ENCODE measurements at regions not wholly inside any gene's neighbourhood (a gene's known extent, or its start where the extent isn't known, plus 50 kb on each side); places are given as distances from the start of the nearest gene placed in this dataset.

DNA sequence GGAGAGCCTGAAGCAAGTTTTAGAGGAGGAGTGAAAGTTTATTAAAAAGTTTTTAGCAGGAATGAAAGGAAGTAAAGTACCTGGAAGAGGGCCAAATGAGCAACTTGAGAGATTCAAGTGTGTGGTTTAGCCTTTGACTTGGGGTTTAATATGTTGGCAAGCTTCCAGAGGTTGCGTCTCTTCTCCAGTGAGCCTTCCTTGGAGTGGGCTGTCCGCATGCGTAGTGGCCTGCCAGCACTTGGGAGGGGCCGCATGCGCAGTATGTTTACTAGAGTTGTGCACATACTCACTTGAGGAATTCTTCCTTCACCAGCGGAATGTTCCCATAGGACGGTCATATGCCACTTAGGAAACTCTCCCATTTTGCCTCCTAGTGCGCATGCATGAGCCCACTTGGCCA, 235.2 kb downstream of the ALDH8A1 start:
- TF ChIP-seq, protein P1, sequence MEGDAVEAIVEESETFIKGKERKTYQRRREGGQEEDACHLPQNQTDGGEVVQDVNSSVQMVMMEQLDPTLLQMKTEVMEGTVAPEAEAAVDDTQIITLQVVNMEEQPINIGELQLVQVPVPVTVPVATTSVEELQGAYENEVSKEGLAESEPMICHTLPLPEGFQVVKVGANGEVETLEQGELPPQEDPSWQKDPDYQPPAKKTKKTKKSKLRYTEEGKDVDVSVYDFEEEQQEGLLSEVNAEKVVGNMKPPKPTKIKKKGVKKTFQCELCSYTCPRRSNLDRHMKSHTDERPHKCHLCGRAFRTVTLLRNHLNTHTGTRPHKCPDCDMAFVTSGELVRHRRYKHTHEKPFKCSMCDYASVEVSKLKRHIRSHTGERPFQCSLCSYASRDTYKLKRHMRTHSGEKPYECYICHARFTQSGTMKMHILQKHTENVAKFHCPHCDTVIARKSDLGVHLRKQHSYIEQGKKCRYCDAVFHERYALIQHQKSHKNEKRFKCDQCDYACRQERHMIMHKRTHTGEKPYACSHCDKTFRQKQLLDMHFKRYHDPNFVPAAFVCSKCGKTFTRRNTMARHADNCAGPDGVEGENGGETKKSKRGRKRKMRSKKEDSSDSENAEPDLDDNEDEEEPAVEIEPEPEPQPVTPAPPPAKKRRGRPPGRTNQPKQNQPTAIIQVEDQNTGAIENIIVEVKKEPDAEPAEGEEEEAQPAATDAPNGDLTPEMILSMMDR (IDR thresholded peaks at IDR 0.05) = no peak
- no peak for TF ChIP-seq POLR2AphosphoS5 (IDR thresholded peaks at IDR 0.05)
- TF ChIP-seq POLR2A (IDR thresholded peaks at IDR 0.05) = no peak
- TF ChIP-seq EP300 (IDR thresholded peaks at IDR 0.05) = no peak
- Histone ChIP-seq H3K9me3 (no peaks in the 10 kb centered on the region), H3K27me3 (no peaks in the 10 kb centered on the region), H3K27ac (no peak overlapping the region), H3K36me3 (no peaks in the 10 kb centered on the region), H3K4me3 (no peak overlapping the region), H3K4me1 (peaks cover 6% of the 10 kb centered on the region)
- 63% methylated on average over 8 of the region's 8 CpGs for WGBS
- DNase-seq (ENCODE audit: low spot score in 2 of 2) = no peak

DNA sequence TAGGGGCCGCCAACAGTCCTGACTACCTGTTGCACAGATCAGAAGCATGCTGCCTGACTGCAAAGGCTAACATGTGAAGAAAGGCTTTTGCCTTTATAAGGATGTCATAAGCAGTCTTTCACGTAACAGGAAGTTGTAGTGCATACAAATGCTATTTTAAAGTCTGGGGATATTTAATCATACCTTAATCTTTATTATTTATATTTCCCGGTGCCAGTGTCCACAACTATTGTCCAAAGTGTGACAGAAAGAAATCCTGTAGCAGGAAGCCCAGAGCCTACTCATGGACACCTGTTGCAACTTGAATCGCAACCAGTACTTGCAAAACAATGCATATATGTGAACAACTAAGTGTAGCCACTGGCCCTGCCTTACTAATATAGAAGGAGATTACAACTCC, 235.8 kb downstream of the ALDH8A1 start:
- Histone ChIP-seq H3K9me3 (no peaks in the 10 kb centered on the region), H3K36me3 (no peaks in the 10 kb centered on the region), H3K27ac (no peak overlapping the region), H3K27me3 (no peaks in the 10 kb centered on the region), H3K4me1 (peaks cover 3% of the 10 kb centered on the region), H3K4me3 (no peak overlapping the region)
- 75% methylated on average over 4 of the region's 4 CpGs for WGBS
- DNase-seq (ENCODE audit: low spot score in 2 of 2) = no peak
- TF ChIP-seq POLR2A (IDR thresholded peaks at IDR 0.05) (no peak), POLR2AphosphoS5 (IDR thresholded peaks at IDR 0.05) (no peak), EP300 (IDR thresholded peaks at IDR 0.05) (no peak)
- TF ChIP-seq, protein P1 (IDR thresholded peaks at IDR 0.05) = no peak

DNA sequence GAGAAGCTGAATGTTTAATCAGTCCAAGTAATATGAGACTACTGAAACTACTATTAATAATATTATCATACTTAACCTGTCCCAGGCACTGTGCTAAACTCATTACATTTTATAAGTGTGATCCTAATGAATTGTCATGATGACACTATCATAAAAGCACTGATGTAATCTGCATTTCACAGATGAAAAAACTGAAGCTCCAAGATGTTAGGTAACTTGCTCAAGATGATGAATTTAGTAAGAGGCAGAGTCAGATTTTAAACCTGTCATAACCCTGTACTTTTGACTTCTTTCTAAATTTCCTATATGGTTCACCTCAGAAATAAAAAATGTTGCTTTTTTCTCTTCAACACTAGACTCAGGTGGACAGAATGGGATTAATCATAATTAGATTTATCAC, 237.6 kb downstream of the ALDH8A1 start:
- TF ChIP-seq EP300 (IDR thresholded peaks at IDR 0.05) (no peak), POLR2AphosphoS5 (IDR thresholded peaks at IDR 0.05) (no peak), POLR2A (IDR thresholded peaks at IDR 0.05) (no peak)
- TF ChIP-seq, protein P1 (IDR thresholded peaks at IDR 0.05) = no peak
- H3K27ac ChIP-seq = no peak overlapping the region
- no peaks in the 10 kb centered on the region for H3K27me3 ChIP-seq
- no peaks in the 10 kb centered on the region for H3K36me3 ChIP-seq
- H3K4me1 ChIP-seq = no peaks in the 10 kb centered on the region
- H3K4me3 ChIP-seq = no peak overlapping the region
- no peaks in the 10 kb centered on the region for H3K9me3 ChIP-seq
- no peak for DNase-seq (ENCODE audit: low spot score in 2 of 2)

DNA sequence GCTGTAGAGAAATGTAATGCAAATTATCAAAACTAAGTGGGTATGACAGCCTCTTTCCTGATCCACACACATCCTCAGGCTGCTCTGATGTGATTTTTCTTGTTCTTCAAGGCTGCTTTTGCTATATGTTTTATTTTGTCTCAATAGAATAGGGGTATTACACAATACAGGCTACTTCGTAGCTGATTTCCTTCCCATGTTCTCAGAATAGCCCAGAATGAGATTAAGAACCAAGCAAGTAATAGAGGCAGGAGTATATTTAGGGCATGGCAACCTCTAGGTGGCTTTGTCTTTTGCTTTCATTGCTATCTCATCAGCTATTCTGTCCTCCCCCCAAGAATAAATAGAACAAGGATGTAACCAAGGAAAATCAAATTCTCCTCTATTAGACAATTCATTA, 241.8 kb downstream of the ALDH8A1 start:
- WGBS = 72% methylated on average over 1 of the region's 1 CpG
- no peak overlapping the region for H3K4me3 ChIP-seq
- H3K27ac ChIP-seq = no peak overlapping the region
- no peak for TF ChIP-seq POLR2AphosphoS5 (IDR thresholded peaks at IDR 0.05)
- no peak for TF ChIP-seq EP300 (IDR thresholded peaks at IDR 0.05)
- no peak for TF ChIP-seq POLR2A (IDR thresholded peaks at IDR 0.05)
- TF ChIP-seq, protein P1 (IDR thresholded peaks at IDR 0.05) = no peak
- H3K36me3 ChIP-seq = no peaks in the 10 kb centered on the region
- H3K9me3 ChIP-seq = no peaks in the 10 kb centered on the region
- H3K4me1 ChIP-seq = no peaks in the 10 kb centered on the region
- no peaks in the 10 kb centered on the region for H3K27me3 ChIP-seq
- no peak for DNase-seq (ENCODE audit: low spot score in 2 of 2)

DNA sequence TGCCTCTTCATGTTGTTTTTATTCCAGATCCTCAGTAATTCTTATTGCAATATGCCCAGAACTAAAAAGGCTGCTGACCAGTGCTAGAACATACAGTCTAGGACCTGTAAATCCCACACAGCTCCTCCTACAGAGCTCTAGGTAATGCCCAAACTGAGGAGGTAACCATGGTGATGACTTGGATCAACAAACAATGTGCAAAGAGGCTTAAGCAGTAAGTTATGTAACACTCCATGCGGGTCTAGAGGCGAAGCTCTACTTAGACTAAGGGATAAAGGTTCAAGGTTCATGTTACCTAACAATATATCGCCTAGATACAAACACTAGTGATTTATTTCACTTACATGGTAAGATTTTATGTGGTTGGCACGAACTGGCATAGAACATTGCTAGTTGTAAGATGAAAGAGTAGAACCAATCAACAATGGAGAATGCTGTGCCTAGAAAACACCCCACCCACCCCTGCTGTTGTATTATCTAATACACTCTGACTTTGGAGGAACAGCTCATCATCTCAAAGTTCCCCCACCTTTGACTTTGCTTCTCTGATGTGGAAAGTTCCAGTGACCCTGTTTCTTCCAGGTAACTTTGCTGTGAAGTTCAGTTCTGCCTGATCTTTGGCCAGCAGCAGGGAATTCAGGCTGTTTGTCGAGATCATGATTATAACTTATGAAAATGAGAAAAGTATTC, 242.4 kb downstream of the ALDH8A1 start:
- Histone ChIP-seq H3K9me3 (no peaks in the 10 kb centered on the region), H3K27ac (no peak overlapping the region), H3K4me3 (no peak overlapping the region), H3K27me3 (no peaks in the 10 kb centered on the region), H3K36me3 (no peaks in the 10 kb centered on the region), H3K4me1 (no peaks in the 10 kb centered on the region)
- TF ChIP-seq, protein P1 (IDR thresholded peaks at IDR 0.05) = no peak
- TF ChIP-seq POLR2AphosphoS5 (IDR thresholded peaks at IDR 0.05) = no peak
- no peak for TF ChIP-seq EP300 (IDR thresholded peaks at IDR 0.05)
- no peak for TF ChIP-seq POLR2A (IDR thresholded peaks at IDR 0.05)
- WGBS = 62% methylated on average over 5 of the region's 5 CpGs
- no peak for DNase-seq (ENCODE audit: low spot score in 2 of 2)

All from suprapubic skin (tissue), 4 donors.